ENCODE measurements at regions not wholly inside any gene's neighbourhood (a gene's known extent, or its start where the extent isn't known, plus 50 kb on each side); places are given as distances from the start of the nearest gene placed in this dataset.

DNA sequence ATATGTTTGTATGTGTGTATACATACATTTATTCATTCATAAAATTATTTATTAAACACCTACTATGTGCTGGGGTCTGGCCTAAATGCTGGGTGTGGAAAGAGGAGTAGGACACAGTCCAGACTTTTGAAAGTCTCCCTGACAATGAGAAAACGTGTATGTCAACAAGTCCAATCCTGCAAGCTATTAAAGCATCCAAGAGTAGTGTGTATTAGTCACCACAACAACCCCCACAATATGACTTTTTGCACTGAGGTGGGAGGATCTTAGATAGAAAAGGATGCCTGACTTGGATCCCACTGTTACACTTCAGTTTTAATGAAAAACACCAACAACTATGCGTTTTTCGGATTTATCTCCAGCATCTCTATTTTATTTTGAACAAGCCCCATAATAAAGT lies 446.4 kb downstream of the EPHA4 start:
- no peaks in the 10 kb centered on the region for H3K36me3 ChIP-seq (ENCODE audit: insufficient read depth, low read length)
- TF ChIP-seq REST (IDR thresholded peaks at IDR 0.05; ENCODE audit: borderline replicate concordance) (no peak), POLR2AphosphoS5 (IDR thresholded peaks at IDR 0.05) (no peak), EP300 (conservative IDR thresholded peaks at IDR 0.05; ENCODE audit: poor library complexity, severe bottlenecking) (no peak), SMC3 (conservative IDR thresholded peaks at IDR 0.05; ENCODE audit: poor library complexity) (no peak), MXI1 (conservative IDR thresholded peaks at IDR 0.05; ENCODE audit: poor library complexity, severe bottlenecking) (no peak), RAD21 (conservative IDR thresholded peaks at IDR 0.05) (no peak), TAF1 (IDR thresholded peaks at IDR 0.05; ENCODE audit: low read depth) (no peak), EZH2 (IDR thresholded peaks at IDR 0.05; ENCODE audit: borderline replicate concordance, insufficient read depth, low read length, poor library complexity, severe bottlenecking) (no peak)
- TF ChIP-seq, protein P1, sequence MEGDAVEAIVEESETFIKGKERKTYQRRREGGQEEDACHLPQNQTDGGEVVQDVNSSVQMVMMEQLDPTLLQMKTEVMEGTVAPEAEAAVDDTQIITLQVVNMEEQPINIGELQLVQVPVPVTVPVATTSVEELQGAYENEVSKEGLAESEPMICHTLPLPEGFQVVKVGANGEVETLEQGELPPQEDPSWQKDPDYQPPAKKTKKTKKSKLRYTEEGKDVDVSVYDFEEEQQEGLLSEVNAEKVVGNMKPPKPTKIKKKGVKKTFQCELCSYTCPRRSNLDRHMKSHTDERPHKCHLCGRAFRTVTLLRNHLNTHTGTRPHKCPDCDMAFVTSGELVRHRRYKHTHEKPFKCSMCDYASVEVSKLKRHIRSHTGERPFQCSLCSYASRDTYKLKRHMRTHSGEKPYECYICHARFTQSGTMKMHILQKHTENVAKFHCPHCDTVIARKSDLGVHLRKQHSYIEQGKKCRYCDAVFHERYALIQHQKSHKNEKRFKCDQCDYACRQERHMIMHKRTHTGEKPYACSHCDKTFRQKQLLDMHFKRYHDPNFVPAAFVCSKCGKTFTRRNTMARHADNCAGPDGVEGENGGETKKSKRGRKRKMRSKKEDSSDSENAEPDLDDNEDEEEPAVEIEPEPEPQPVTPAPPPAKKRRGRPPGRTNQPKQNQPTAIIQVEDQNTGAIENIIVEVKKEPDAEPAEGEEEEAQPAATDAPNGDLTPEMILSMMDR (IDR thresholded peaks at IDR 0.05; ENCODE audit: poor library complexity, severe bottlenecking): no peak
- no peaks in the 10 kb centered on the region for H3F3A ChIP-seq (ENCODE audit: insufficient read depth, low read length, poor library complexity, severe bottlenecking)
- no peak overlapping the region for H3K27ac ChIP-seq (ENCODE audit: low read length)
- H3K9me2 ChIP-seq (ENCODE audit: insufficient read depth, low read length): no peaks in the 10 kb centered on the region
- H3K4me2 ChIP-seq (ENCODE audit: low read length): no peak overlapping the region
- no peaks in the 10 kb centered on the region for H4K20me1 ChIP-seq (ENCODE audit: insufficient read depth)
- peaks cover 4% of the 10 kb centered on the region for H3K9me3 ChIP-seq (ENCODE audit: low read length)
- H3K9ac ChIP-seq (ENCODE audit: low read length): no peak overlapping the region
- H3K27me3 ChIP-seq (ENCODE audit: insufficient read depth, low read depth, low read length): no peaks in the 10 kb centered on the region
- no peak overlapping the region for H2AFZ ChIP-seq (ENCODE audit: low read depth, low read length)
- no peak overlapping the region for H3K4me3 ChIP-seq (ENCODE audit: low read length)
- H3K79me2 ChIP-seq (replicated peaks; ENCODE audit: insufficient read depth, low read length): no peaks in the 10 kb centered on the region

- Histone ChIP-seq H3K36me3 (ENCODE audit: insufficient read depth, low read length) (no peaks in the 10 kb centered on the region), H3K4me3 (ENCODE audit: low read length) (no peak overlapping the region), H3K79me2 (replicated peaks; ENCODE audit: insufficient read depth, low read length) (no peaks in the 10 kb centered on the region), H3K4me2 (ENCODE audit: low read length) (no peak overlapping the region), H3K27ac (ENCODE audit: low read length) (no peak overlapping the region), H3K27me3 (ENCODE audit: insufficient read depth, low read depth, low read length) (no peaks in the 10 kb centered on the region), H3K9me3 (ENCODE audit: low read length) (peaks cover 4% of the 10 kb centered on the region), H4K20me1 (ENCODE audit: insufficient read depth) (no peaks in the 10 kb centered on the region), H3K9ac (ENCODE audit: low read length) (no peak overlapping the region), H2AFZ (ENCODE audit: low read depth, low read length) (no peak overlapping the region), H3F3A (ENCODE audit: insufficient read depth, low read length, poor library complexity, severe bottlenecking) (no peaks in the 10 kb centered on the region), H3K9me2 (ENCODE audit: insufficient read depth, low read length) (no peaks in the 10 kb centered on the region)
- TF ChIP-seq MXI1 (conservative IDR thresholded peaks at IDR 0.05; ENCODE audit: poor library complexity, severe bottlenecking): no peak
- TF ChIP-seq, protein P1 (IDR thresholded peaks at IDR 0.05; ENCODE audit: poor library complexity, severe bottlenecking): no peak
- no peak for TF ChIP-seq TAF1 (IDR thresholded peaks at IDR 0.05; ENCODE audit: low read depth)
Measured at GRCh38 chr2:221129657-221130056, 442.4 kb downstream of the EPHA4 start.
